ENCODE measurements at regions not wholly inside any gene's neighbourhood (a gene's known extent, or its start where the extent isn't known, plus 50 kb on each side); places are given as distances from the start of the nearest gene placed in this dataset.
"Not testable (repeated sequence)": the region's sequence is repeated elsewhere in the genome, so short reads cannot be mapped to it uniquely, and the experiment has no call there.

DNA sequence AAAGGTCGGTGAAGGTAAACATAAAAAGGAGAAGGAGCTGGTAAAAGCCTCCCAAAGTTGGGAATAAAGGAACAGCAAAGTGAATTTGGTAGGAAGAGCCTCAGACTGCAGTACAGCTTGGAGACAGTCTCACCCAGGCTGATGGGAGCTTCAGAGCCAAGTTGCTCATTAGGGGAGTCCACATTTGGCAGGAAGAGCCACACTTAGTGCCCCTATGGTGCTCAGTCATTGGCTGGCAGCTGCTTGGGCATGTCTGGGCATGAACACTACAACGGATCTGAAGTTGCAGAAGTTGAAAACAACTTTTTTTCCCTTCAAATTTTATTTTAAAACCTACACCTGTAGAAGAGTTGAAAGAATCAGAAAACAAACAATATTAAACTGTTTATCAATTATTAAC lies 2497.3 kb downstream of the ARAP2 start:
- ATAC-seq (ENCODE audit: low FRiP score) (no peak), DNase-seq (ENCODE audit: low spot score) (no peak)

DNA sequence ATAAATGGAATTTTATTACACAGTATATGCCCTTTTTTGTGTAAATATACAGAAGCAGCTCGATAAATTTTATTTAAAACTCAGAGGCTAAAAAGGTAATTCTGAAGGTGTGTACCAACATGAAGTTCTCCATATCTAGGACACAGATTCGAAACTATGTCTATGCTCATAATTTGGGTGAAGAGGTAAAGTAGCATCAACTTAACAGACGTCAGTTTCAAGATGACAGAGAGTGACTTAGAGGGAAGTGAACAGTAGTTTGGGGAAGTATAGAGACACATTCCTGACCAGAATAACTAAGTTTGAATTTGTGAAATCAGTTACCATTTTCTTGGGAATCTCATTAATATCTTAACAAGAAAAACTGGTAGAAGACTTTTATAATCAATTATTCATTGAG lies 2493.3 kb downstream of the ARAP2 start:
- DNase-seq (ENCODE audit: low spot score) (no peak), ATAC-seq (ENCODE audit: low FRiP score) (no peak)
- TF ChIP-seq, protein P1, sequence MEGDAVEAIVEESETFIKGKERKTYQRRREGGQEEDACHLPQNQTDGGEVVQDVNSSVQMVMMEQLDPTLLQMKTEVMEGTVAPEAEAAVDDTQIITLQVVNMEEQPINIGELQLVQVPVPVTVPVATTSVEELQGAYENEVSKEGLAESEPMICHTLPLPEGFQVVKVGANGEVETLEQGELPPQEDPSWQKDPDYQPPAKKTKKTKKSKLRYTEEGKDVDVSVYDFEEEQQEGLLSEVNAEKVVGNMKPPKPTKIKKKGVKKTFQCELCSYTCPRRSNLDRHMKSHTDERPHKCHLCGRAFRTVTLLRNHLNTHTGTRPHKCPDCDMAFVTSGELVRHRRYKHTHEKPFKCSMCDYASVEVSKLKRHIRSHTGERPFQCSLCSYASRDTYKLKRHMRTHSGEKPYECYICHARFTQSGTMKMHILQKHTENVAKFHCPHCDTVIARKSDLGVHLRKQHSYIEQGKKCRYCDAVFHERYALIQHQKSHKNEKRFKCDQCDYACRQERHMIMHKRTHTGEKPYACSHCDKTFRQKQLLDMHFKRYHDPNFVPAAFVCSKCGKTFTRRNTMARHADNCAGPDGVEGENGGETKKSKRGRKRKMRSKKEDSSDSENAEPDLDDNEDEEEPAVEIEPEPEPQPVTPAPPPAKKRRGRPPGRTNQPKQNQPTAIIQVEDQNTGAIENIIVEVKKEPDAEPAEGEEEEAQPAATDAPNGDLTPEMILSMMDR (IDR thresholded peaks at IDR 0.05) = no peak

More for the DNA sequence above, 2497.3 kb downstream of the ARAP2 start:
- TF ChIP-seq, protein P1 (IDR thresholded peaks at IDR 0.05) = no peak

DNA sequence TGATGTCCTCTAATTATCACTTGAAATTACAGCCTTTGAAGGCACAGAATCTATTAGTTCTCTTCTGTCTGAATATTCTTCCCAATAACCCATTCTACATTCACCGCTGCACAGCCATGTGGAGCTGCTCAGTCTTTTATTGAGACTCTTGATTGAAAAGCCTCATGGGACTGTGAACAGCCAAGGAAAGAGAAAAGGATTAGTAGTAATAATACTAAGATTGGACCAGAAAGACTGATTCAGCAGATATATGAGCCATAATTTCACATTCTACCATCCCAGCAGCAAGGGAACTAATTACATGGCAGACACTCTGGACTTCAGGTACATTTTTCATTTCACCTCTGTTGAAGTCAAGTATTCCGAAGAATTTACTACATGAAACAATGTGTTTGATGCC lies 2471.7 kb downstream of the ARAP2 start:
- DNase-seq (ENCODE audit: low spot score) (no peak), ATAC-seq (ENCODE audit: low FRiP score) (no peak)
- TF ChIP-seq, protein P1 (IDR thresholded peaks at IDR 0.05) = no peak

DNA sequence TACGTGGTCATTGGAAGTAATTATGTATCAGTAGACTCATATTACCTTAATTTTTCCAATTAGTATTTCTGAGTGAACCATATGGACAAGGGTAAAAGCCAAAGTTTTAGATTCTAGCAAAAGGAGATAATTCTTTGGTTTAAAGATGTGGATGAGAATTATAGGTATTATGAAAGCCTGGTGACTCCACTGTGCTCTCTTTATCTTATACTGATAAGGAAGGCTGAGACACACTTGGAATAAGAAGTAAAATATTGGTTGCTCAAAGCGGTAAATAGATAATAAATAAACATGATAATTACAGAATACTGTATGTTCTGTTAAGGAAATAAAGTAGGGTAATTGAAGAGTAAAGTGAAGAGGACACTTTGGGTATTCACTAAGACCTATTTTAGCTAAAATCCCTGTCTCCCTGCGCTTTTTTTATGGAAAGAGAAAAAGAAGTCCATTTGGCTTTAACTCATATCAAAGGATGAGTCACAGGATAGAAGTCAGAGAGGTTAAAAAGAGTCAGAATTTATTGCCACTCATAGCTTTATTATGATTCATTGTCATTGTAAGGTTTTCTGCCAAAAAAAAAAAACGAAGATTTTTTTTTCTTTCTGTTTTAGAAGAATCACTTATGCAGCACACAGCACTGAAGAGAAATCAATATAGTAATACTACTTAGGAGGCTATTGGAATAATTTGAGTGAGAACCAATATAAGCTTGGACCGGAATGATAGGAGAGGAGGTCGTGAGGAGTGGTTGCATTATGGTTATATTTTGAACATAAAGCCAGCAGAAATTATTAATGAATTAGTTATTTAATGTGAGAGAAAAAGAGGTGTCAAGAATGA lies 2463.1 kb downstream of the ARAP2 start:
- DNase-seq (ENCODE audit: low spot score) (no peak), ATAC-seq (ENCODE audit: low FRiP score) (peak; percentile 64)
- TF ChIP-seq, protein P1 (IDR thresholded peaks at IDR 0.05) = no peak

DNA sequence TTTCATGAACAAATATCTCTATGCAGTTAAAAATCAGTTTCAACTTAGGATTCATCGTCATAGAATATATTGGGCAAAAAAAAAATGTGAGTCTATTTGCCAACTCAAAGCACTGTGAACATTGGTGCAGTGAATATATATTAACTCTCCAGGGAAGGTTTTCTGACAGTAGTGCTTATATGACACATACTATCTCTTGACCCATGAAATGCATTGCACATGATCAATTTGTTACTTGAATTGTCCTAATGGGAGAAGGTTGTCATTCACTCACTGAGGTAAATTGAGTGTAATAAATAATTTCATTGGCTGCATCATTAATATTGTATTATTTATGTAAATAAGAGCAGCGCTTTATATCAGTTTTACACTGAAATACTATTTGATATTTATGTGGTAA lies 2458.5 kb downstream of the ARAP2 start:
- DNase-seq (ENCODE audit: low spot score) = no peak
- ATAC-seq (ENCODE audit: low FRiP score) = no peak
- TF ChIP-seq, protein P1 (IDR thresholded peaks at IDR 0.05) = no peak

DNA sequence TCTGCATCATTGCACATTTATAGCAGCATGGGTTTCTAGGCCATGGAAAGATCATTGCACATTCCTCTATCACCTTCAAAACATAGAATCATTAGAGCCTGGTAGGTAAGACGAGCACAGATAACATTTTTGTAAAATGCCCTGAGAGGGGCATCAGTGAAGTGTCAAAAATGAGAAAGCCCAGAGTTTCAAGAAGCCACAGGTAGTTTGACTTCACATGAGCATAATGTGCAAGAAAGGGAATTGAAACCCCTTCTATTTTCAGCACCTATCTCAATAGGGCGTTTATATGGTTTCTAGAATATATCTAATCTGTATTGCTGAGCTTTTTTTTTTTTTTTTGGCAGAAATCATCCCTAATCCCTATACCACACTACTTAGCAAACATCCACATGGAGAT lies 2441.7 kb downstream of the ARAP2 start:
- ATAC-seq (ENCODE audit: low FRiP score) (no peak), DNase-seq (ENCODE audit: low spot score) (no peak)
- TF ChIP-seq, protein P1 (IDR thresholded peaks at IDR 0.05) = no peak

DNA sequence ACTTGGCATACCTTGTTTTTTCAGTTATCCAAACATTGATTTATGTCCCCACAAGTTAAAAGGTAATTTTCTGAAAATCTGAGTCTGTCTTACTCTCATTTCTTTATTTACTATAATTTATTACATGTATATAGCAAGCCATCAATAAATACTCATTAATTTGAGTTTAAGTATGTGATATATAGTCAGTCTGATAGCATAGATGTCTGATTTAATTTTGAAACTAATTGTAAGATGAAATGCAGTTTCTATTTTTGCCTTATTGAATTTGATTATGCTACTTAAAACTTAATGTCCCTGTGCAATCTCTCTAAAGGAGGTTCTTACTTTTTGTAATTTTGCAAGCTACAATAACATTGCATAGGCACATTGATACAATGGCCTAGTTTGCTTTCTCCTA lies 2418.6 kb downstream of the ARAP2 start:
- DNase-seq (ENCODE audit: low spot score) = no peak
- no peak for ATAC-seq (ENCODE audit: low FRiP score)
- TF ChIP-seq, protein P1 (IDR thresholded peaks at IDR 0.05) = no peak

DNA sequence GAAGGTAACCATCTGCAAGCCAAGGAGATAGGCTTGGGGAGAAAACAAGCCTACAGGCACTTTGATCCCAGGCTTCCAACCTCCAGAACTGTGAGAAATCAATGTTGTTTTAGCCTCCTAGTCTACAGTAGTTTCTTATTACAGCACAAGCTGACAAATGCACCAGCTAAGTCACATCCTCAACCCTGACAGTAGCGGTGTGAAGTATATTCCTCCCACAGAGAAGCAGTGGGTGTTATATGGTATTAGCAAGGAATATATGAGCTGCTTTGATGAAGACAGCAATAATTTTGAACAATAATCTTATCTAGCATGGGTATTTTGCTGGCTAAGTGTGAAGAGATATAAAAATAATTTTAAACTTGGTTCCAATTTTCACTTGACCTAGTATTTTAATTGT lies 2415.0 kb downstream of the ARAP2 start:
- ATAC-seq (ENCODE audit: low FRiP score) = not testable (repeated sequence)

More for the DNA sequence above, 2415.0 kb downstream of the ARAP2 start:
- not testable (repeated sequence) for DNase-seq (ENCODE audit: low spot score)

Data from omental fat pad (tissue), 3 donors.